Natural killer cell (primary cell): ENCODE measurements at regions not wholly inside any gene's neighbourhood (a gene's known extent, or its start where the extent isn't known, plus 50 kb on each side); places are given as distances from the start of the nearest gene placed in this dataset.

Experiments used
- ATAC-seq, 3 donors: fragments of 150-1000 bp in 2 of 3; fragments of 200-7000 bp in 1 of 3; cut with Tn5 transposase; 1 replicate in 1 of 3; 2 replicates in 2 of 3; pipeline ENCODE4 v1.10.0; 2021; ENCODE audit warnings: mild to moderate bottlenecking in 2 of 3, moderate library complexity in 2 of 3
- DNase-seq, 2 donors: peaks; one replicate each; pipeline versions ENCODE4 v3.0.0 to v3.0.0-alpha.2; 2013 to 2021; ENCODE audit warnings: mixed read lengths in 1 of 2
- H3K27ac ChIP-seq: one replicate; pipeline ENCODE4 v1.5.1; 2013; ENCODE audit warnings: mild to moderate bottlenecking, low read length
- H3K27me3 ChIP-seq: one replicate; pipeline ENCODE4 v1.6.1; 2013; ENCODE audit warnings: low read length; ENCODE audit not compliant: control insufficient read depth, insufficient read depth
- H3K36me3 ChIP-seq: one replicate; pipeline ENCODE4 v1.6.1; 2013; ENCODE audit warnings: low read length; ENCODE audit not compliant: control insufficient read depth, insufficient read depth
- H3K4me1 ChIP-seq: one replicate; pipeline ENCODE4 v1.6.1; 2013; ENCODE audit warnings: low read length; ENCODE audit not compliant: control insufficient read depth, insufficient read depth
- H3K4me3 ChIP-seq: one replicate; pipeline ENCODE4 v1.5.1; 2013; ENCODE audit warnings: low read length
- H3K9me3 ChIP-seq: one replicate; pipeline ENCODE4 v1.6.1; 2013; ENCODE audit warnings: low read length; ENCODE audit not compliant: control insufficient read depth, insufficient read depth
- H3K27ac Mint-ChIP-seq, 2 donors: one replicate each; pipeline ENCODE4 v1.8.0; 2022; ENCODE audit warnings: mild to moderate bottlenecking in 2 of 2, mixed read lengths in 2 of 2, moderate library complexity in 1 of 2
- H3K27me3 Mint-ChIP-seq, 2 donors: one replicate each; pipeline ENCODE4 v1.8.0; 2022; ENCODE audit warnings: low read depth in 2 of 2, mixed read lengths in 2 of 2
- H3K36me3 Mint-ChIP-seq: one replicate; pipeline ENCODE4 v1.8.0; 2022; ENCODE audit warnings: mixed read lengths
- H3K4me1 Mint-ChIP-seq, 2 donors: one replicate each; pipeline ENCODE4 v1.8.0; 2022; ENCODE audit warnings: mixed read lengths in 2 of 2
- H3K4me3 Mint-ChIP-seq: one replicate; pipeline ENCODE4 v1.8.0; 2022; ENCODE audit warnings: mild to moderate bottlenecking, moderate library complexity, mixed read lengths
- H3K9me3 Mint-ChIP-seq, 2 donors: one replicate each; pipeline ENCODE4 v1.8.0; 2022; ENCODE audit warnings: mixed read lengths in 2 of 2
- WGBS: methylation state at CpG from one replicate; pipeline ENCODE4 v1.1.7; 2013; ENCODE audit warnings: missing lambda C conversion rate; ENCODE audit not compliant: insufficient coverage; 5-methylcytosine and 5-hydroxymethylcytosine counted together
- intact Hi-C: fragments of 100-400 bp; cut with micrococcal nuclease; formaldehyde crosslinking; loops from one replicate; pipeline ENCODE4 v1.14.2; 2022
- TF ChIP-seq, protein P1 (sequence below): fragments of 200-600 bp; IDR thresholded peaks from one replicate; pipeline ENCODE4 v1.8.0; 2022; ENCODE audit warnings: antibody characterized with exemption

DNA sequence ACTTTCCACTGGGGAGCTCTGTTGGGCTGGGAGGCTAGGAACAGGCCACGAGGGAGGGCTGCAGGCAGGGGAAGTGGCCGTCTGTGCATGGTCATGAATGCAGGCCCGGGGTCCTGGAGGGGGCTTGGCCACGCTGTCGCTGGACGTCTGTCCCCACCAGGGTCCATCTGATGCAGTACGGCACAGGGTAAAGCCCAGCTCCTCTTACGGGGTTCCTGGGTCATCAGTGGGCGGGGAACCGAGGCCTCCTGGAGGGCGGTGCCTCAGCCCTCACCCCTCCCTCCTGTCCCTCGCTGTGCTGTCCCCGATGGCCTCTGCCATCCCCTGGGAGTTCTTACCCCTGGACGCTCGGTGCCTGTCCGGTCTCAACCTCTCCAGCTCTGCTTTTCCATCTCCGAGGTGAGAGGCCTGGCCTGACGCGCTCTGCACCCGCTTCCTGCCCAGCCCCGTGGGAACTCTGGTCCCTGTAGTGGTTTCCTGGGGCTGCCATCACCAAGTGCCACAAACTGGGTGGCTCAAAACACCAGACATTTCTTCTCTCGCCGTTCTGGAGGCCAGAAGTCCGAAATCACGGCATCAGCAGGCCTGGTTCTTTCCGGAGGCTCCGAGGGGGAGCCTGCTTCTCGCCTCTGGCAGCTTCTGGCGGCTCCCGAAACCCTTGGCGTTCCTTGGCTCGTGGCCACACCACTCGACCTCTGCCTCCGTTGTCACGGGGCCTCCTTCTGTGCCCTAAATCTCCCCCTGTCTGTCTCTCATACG lies 182.8 kb downstream of the SEC14L1 start:
- ATAC-seq: no peak
- peak overlapping the region; percentile 82 to 95 for H3K27ac Mint-ChIP-seq
- H3K9me3 Mint-ChIP-seq: peaks cover 0 to 2% of the 10 kb centered on the region in 2 donors
- TF ChIP-seq, protein P1, sequence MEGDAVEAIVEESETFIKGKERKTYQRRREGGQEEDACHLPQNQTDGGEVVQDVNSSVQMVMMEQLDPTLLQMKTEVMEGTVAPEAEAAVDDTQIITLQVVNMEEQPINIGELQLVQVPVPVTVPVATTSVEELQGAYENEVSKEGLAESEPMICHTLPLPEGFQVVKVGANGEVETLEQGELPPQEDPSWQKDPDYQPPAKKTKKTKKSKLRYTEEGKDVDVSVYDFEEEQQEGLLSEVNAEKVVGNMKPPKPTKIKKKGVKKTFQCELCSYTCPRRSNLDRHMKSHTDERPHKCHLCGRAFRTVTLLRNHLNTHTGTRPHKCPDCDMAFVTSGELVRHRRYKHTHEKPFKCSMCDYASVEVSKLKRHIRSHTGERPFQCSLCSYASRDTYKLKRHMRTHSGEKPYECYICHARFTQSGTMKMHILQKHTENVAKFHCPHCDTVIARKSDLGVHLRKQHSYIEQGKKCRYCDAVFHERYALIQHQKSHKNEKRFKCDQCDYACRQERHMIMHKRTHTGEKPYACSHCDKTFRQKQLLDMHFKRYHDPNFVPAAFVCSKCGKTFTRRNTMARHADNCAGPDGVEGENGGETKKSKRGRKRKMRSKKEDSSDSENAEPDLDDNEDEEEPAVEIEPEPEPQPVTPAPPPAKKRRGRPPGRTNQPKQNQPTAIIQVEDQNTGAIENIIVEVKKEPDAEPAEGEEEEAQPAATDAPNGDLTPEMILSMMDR: no peak
- no peaks in the 10 kb centered on the region for H3K36me3 ChIP-seq
- WGBS: 39% methylated on average over 36 of the region's 36 CpGs
- H3K4me3 Mint-ChIP-seq: peak overlapping the region; percentile 72
- H3K27me3 ChIP-seq: no peaks in the 10 kb centered on the region
- peaks cover 37 to 44% of the 10 kb centered on the region in 2 donors for H3K4me1 Mint-ChIP-seq
- peaks cover 87% of the 10 kb centered on the region for H3K4me1 ChIP-seq
- H3K4me3 ChIP-seq: peak overlapping the region; percentile 26
- intact Hi-C loops: loop anchor here (10.0 kb wide), 1 partner anchor 341 kb away; no protein-coding TSS in a partner anchor
- H3K9me3 ChIP-seq: no peaks in the 10 kb centered on the region
- peak in 1 of 2 donors; percentile 56 for DNase-seq
- H3K36me3 Mint-ChIP-seq: no peaks in the 10 kb centered on the region
- no peaks in the 10 kb centered on the region for H3K27me3 Mint-ChIP-seq
- peak overlapping the region; percentile 70 for H3K27ac ChIP-seq

DNA sequence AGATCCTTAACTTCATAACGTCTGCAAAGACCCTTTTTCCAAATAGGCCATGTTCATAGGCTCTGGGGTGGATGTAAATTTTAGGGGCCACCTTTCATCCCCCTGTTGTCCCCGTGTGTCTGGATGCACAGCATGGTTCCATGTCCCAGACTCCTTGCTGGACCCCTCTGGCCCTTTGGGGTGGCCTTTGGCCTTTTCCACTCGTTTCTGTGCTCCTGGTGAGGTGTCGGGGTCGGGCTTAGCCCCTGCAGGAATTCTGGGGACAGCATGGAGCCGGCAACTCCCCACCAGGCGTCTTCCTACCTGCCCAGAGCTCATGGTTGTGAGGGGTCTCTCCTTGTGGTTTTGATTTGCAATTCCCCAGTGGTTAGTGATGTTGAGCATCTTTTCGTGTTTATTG lies 183.5 kb downstream of the SEC14L1 start:
- TF ChIP-seq, protein P1: no peak
- H3K27ac Mint-ChIP-seq: peak overlapping the region; percentile 82 to 95
- no peaks in the 10 kb centered on the region for H3K27me3 ChIP-seq
- H3K4me1 ChIP-seq: peaks cover 88% of the 10 kb centered on the region
- peak overlapping the region; percentile 70 for H3K27ac ChIP-seq
- intact Hi-C loops: loop anchor here (10.0 kb wide), 1 partner anchor 341 kb away; no protein-coding TSS in a partner anchor
- H3K4me3 Mint-ChIP-seq: peak overlapping the region; percentile 72
- H3K27me3 Mint-ChIP-seq: no peaks in the 10 kb centered on the region
- DNase-seq: no peak
- H3K9me3 Mint-ChIP-seq: peaks cover 0 to 2% of the 10 kb centered on the region in 2 donors
- no peaks in the 10 kb centered on the region for H3K36me3 ChIP-seq
- peaks cover 37 to 46% of the 10 kb centered on the region in 2 donors for H3K4me1 Mint-ChIP-seq
- H3K9me3 ChIP-seq: no peaks in the 10 kb centered on the region
- no peaks in the 10 kb centered on the region for H3K36me3 Mint-ChIP-seq
- no peak overlapping the region for H3K4me3 ChIP-seq
- ATAC-seq: no peak
- WGBS: 87% methylated on average over 8 of the region's 8 CpGs

DNA sequence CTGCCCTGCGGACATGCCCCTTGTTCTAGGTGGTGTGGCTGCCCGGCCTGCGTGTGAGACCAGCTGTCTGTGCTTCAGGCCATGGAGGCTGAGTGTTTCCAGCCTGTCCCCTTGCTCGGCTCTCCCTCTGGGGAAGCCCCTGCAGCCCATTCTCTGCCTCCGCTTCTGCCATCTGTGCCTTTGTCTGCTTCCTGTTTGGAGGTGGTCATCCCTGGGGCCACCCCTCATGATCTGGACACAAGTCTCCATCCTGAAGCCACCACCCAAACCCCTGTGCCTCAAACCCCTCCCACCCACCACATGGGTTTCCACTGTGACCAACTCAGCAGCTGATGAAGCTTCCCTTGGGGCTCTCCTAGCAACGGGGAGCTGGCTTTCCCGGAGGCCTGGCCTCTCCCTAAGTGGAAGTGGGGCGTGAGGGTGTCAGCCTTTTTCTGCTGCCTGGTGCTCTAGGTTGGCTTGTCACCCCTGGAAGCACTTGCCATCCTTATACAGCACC lies 184.9 kb downstream of the SEC14L1 start:
- peak in 1 of 2 donors; percentile 50 for DNase-seq
- H3K4me3 ChIP-seq: no peak overlapping the region

More for the DNA sequence above, 184.9 kb downstream of the SEC14L1 start:
- peak overlapping the region; percentile 82 to 95 for H3K27ac Mint-ChIP-seq
- WGBS: 49% methylated on average over 8 of the region's 8 CpGs
- peaks cover 33 to 40% of the 10 kb centered on the region in 2 donors for H3K4me1 Mint-ChIP-seq
- H3K36me3 ChIP-seq: no peaks in the 10 kb centered on the region
- peaks cover 0 to 2% of the 10 kb centered on the region in 2 donors for H3K9me3 Mint-ChIP-seq
- peak; percentile 19 to 46 (median 42) for ATAC-seq
- peaks cover 84% of the 10 kb centered on the region for H3K4me1 ChIP-seq
- H3K27ac ChIP-seq: peak overlapping the region; percentile 70
- H3K27me3 Mint-ChIP-seq: no peaks in the 10 kb centered on the region
- intact Hi-C loops: loop anchor here (5.0 to 10.0 kb wide), 2 partner anchors 339 to 557 kb away; no protein-coding TSS in a partner anchor
- H3K27me3 ChIP-seq: no peaks in the 10 kb centered on the region
- H3K9me3 ChIP-seq: no peaks in the 10 kb centered on the region
- peak overlapping the region; percentile 72 for H3K4me3 Mint-ChIP-seq
- TF ChIP-seq, protein P1: no peak
- no peaks in the 10 kb centered on the region for H3K36me3 Mint-ChIP-seq
